HEK293 (cell line): ENCODE measurements at regions not wholly inside any gene's neighbourhood (a gene's known extent, or its start where the extent isn't known, plus 50 kb on each side); places are given as distances from the start of the nearest gene placed in this dataset.

Experiments
- CTCF ChIP-seq: fragments of 450-650 bp; formaldehyde crosslinking; IDR thresholded peaks from 2 replicates; pipeline ENCODE4 v1.5.1; 2016; ENCODE audit warnings: missing biosample characterization, missing genetic modification characterization
- KLF8 ChIP-seq: fragments of 450-650 bp; formaldehyde crosslinking; IDR thresholded peaks from 2 replicates; pipeline ENCODE4 v1.5.1; 2016; ENCODE audit warnings: missing biosample characterization, missing genetic modification characterization
- TRIM28 ChIP-seq: IDR thresholded peaks from 2 replicates; pipeline ENCODE4 v1.6.1; 2011; ENCODE audit warnings: low read length, control low read depth, borderline replicate concordance
- TSHZ1 ChIP-seq: fragments of 450-650 bp; formaldehyde crosslinking; IDR thresholded peaks from 2 replicates; pipeline ENCODE4 v1.5.1; 2016; ENCODE audit warnings: missing biosample characterization, missing genetic modification characterization, borderline replicate concordance
- ZFHX2 ChIP-seq: fragments of 450-650 bp; formaldehyde crosslinking; conservative IDR thresholded peaks from 2 replicates; pipeline ENCODE4 v1.5.1; 2016; ENCODE audit warnings: missing biosample characterization, missing genetic modification characterization
- ZNF132 ChIP-seq: fragments of 450-650 bp; formaldehyde crosslinking; IDR thresholded peaks from 2 replicates; pipeline ENCODE4 v1.5.1; 2017; ENCODE audit warnings: missing biosample characterization, missing genetic modification characterization, borderline replicate concordance
- ZNF175 ChIP-seq: fragments of 450-650 bp; formaldehyde crosslinking; IDR thresholded peaks from 2 replicates; pipeline ENCODE4 v1.5.1; 2016; ENCODE audit warnings: missing biosample characterization, missing genetic modification characterization
- ZNF19 ChIP-seq: fragments of 450-650 bp; formaldehyde crosslinking; IDR thresholded peaks from 2 replicates; pipeline ENCODE4; 2016; ENCODE audit warnings: missing biosample characterization, missing genetic modification characterization, low read depth
- ZNF221 ChIP-seq: fragments of 450-650 bp; formaldehyde crosslinking; IDR thresholded peaks from 2 replicates; pipeline ENCODE4 v1.5.1; 2017; ENCODE audit warnings: missing biosample characterization, missing genetic modification characterization, borderline replicate concordance
- ZNF248 ChIP-seq: fragments of 450-650 bp; formaldehyde crosslinking; IDR thresholded peaks from 2 replicates; pipeline ENCODE4 v1.5.1; 2017; ENCODE audit warnings: missing biosample characterization, missing genetic modification characterization
- ZNF280D ChIP-seq: fragments of 450-650 bp; formaldehyde crosslinking; IDR thresholded peaks from 2 replicates; pipeline ENCODE4 v1.5.1; 2016; ENCODE audit warnings: missing biosample characterization, missing genetic modification characterization
- ZNF292 ChIP-seq: fragments of 450-650 bp; formaldehyde crosslinking; IDR thresholded peaks from 2 replicates; pipeline ENCODE4 v1.5.1; 2016; ENCODE audit warnings: low read depth, missing biosample characterization, missing genetic modification characterization, borderline replicate concordance
- ZNF302 ChIP-seq: fragments of 450-650 bp; formaldehyde crosslinking; IDR thresholded peaks from 2 replicates; pipeline ENCODE4 v1.5.1; 2016; ENCODE audit warnings: missing biosample characterization, missing genetic modification characterization, low read depth
- ZNF362 ChIP-seq: fragments of 450-650 bp; formaldehyde crosslinking; IDR thresholded peaks from 2 replicates; pipeline ENCODE4 v1.5.1; 2016; ENCODE audit warnings: missing biosample characterization, missing genetic modification characterization
- ZNF366 ChIP-seq: fragments of 450-650 bp; formaldehyde crosslinking; conservative IDR thresholded peaks from 2 replicates; pipeline ENCODE4 v1.5.1; 2016; ENCODE audit warnings: missing biosample characterization, missing genetic modification characterization
- ZNF518A ChIP-seq: fragments of 450-650 bp; formaldehyde crosslinking; conservative IDR thresholded peaks from 2 replicates; pipeline ENCODE4 v1.5.1; 2016; ENCODE audit warnings: low read depth, missing biosample characterization, missing genetic modification characterization
- ZNF585B ChIP-seq: fragments of 450-650 bp; formaldehyde crosslinking; IDR thresholded peaks from 2 replicates; pipeline ENCODE4 v1.5.1; 2016; ENCODE audit warnings: missing biosample characterization, missing genetic modification characterization
- ZSCAN4 ChIP-seq: fragments of 450-650 bp; formaldehyde crosslinking; IDR thresholded peaks from 2 replicates; pipeline ENCODE4 v1.5.1; 2017; ENCODE audit warnings: missing biosample characterization, missing genetic modification characterization
- ZSCAN5A ChIP-seq: fragments of 450-650 bp; formaldehyde crosslinking; IDR thresholded peaks from 2 replicates; pipeline ENCODE4 v1.5.1; 2016; ENCODE audit warnings: missing biosample characterization, missing genetic modification characterization

GRCh38 chr13:110965038-110965754 lies 50.3 kb upstream of the ANKRD10 start (continued):
- TF ChIP-seq ZNF585B (tag by site-specific recombination) (peak; percentile 32; the same call in 1 of the 2 replicates), TSHZ1 (peak; percentile 100), ZSCAN5A (tag by site-specific recombination) (peak; percentile 98), ZNF132 (tag by site-specific recombination) (no peak), ZNF19 (tag by site-specific recombination) (no peak), TRIM28 (no peak), ZNF518A (tag by site-specific recombination) (peak; percentile 70), CTCF (tag by site-specific recombination) (no peak), ZNF248 (tag by site-specific recombination) (peak; percentile 85; the same call in 1 of the 2 replicates), ZNF280D (tag by site-specific recombination) (peak; percentile 100), ZNF221 (no peak), KLF8 (tag by site-specific recombination) (peak; percentile 90), ZNF362 (tag by site-specific recombination) (peak; percentile 93), ZNF302 (no peak), ZSCAN4 (peak; percentile 85), ZFHX2 (tag by site-specific recombination) (peak; percentile 44), ZNF366 (tag by site-specific recombination) (peak; percentile 99), ZNF175 (tag by site-specific recombination) (no peak), ZNF292 (tag by site-specific recombination) (no peak)
